ENCODE measurements at regions not wholly inside any gene's neighbourhood (a gene's known extent, or its start where the extent isn't known, plus 50 kb on each side); places are given as distances from the start of the nearest gene placed in this dataset.
A peak's percentile ranks its signal among the peaks of the same experiment; 100 is the strongest.

- no peak for DNase-seq
Measured at GRCh38 chr21:17976691-17977090, 157.5 kb upstream of the C21orf91 start.

- no peak for DNase-seq
Measured at GRCh38 chr21:17976139-17976538, 157.0 kb upstream of the C21orf91 start.

- no peak for DNase-seq
Measured at GRCh38 chr21:17967319-17967718, 148.2 kb upstream of the C21orf91 start.

- DNase-seq, result no peak
Measured at GRCh38 chr21:17964716-17965115, 145.6 kb upstream of the C21orf91 start.

GRCh38 chr21:17964199-17964598, 145.0 kb upstream of the C21orf91 start:
- DNase-seq, result no peak

- DNase-seq, result no peak
Measured at GRCh38 chr21:17950591-17950990, 131.4 kb upstream of the C21orf91 start.

- no peak for DNase-seq
Measured at GRCh38 chr21:17949421-17949820, 130.3 kb upstream of the C21orf91 start.

GRCh38 chr21:17947531-17947930, 128.4 kb upstream of the C21orf91 start:
- DNase-seq, result no peak

- DNase-seq, result peak; percentile 4
Measured at GRCh38 chr21:17931080-17931479, 111.9 kb upstream of the C21orf91 start.

- DNase-seq, result no peak
Measured at GRCh38 chr21:17930093-17930492, 110.9 kb upstream of the C21orf91 start.

GRCh38 chr21:17929510-17929909, 110.4 kb upstream of the C21orf91 start:
- no peak for DNase-seq

- peak; percentile 19 for DNase-seq
Measured at GRCh38 chr21:17925899-17926298, 106.7 kb upstream of the C21orf91 start.

- peak; percentile 62 for DNase-seq
Measured at GRCh38 chr21:17925000-17925610, 105.9 kb upstream of the C21orf91 start.

- no peak for DNase-seq
Measured at GRCh38 chr21:17921579-17922530, 102.7 kb upstream of the C21orf91 start.

- DNase-seq, result no peak
Measured at GRCh38 chr21:17915976-17916375, 96.8 kb upstream of the C21orf91 start.

GRCh38 chr21:17911628-17912027, 92.5 kb upstream of the C21orf91 start:
- DNase-seq, result no peak

GRCh38 chr21:17903929-17904639, 84.9 kb upstream of the C21orf91 start:
- DNase-seq, result no peak

GRCh38 chr21:17903029-17903806, 84.1 kb upstream of the C21orf91 start:
- DNase-seq, result peak; percentile 51

- no peak for DNase-seq
Measured at GRCh38 chr21:17901458-17902079, 82.4 kb upstream of the C21orf91 start.

- no peak for DNase-seq
Measured at GRCh38 chr21:17900990-17901385, 81.8 kb upstream of the C21orf91 start.

GRCh38 chr21:17900281-17900989, 81.3 kb upstream of the C21orf91 start:
- DNase-seq, result no peak

GRCh38 chr21:17889171-17889570, 70.0 kb upstream of the C21orf91 start:
- DNase-seq, result no peak

Measured in NCI-H1694 treated with DMSO at 0.1 percent for 48 hours (cell line).